SK-N-MC (cell line): ENCODE measurements at regions not wholly inside any gene's neighbourhood (a gene's known extent, or its start where the extent isn't known, plus 50 kb on each side); places are given as distances from the start of the nearest gene placed in this dataset.

Experiments
- DNase-seq: peaks from one replicate; pipeline ENCODE4 v3.0.0-alpha.2; 2011; ENCODE audit warnings: low read depth, low spot score
- H3K27ac ChIP-seq: fragments of 200-600 bp; sonication (generic); 2 replicates; pipeline ENCODE4 v1.5.1; 2016; ENCODE audit warnings: mixed run types
- H3K36me3 ChIP-seq: fragments of 200-600 bp; sonication (generic); 2 replicates; pipeline ENCODE4 v1.6.1; 2017; ENCODE audit warnings: antibody characterized with exemption, low read length, mixed read lengths; ENCODE audit not compliant: insufficient read depth
- H3K4me3 ChIP-seq: fragments of 200-600 bp; sonication (generic); 2 replicates; pipeline ENCODE4 v1.5.1; 2016
- H3K9ac ChIP-seq: fragments of 200-600 bp; sonication (generic); 2 replicates; pipeline ENCODE4 v1.8.0; 2017; ENCODE audit warnings: mixed run types, mixed read lengths; ENCODE audit not compliant: insufficient read length
- H3K9me3 ChIP-seq: fragments of 200-600 bp; sonication (generic); 2 replicates; pipeline ENCODE4 v1.6.1; 2017; ENCODE audit warnings: low read depth, mild to moderate bottlenecking, antibody characterized with exemption, low read length, moderate library complexity, mixed read lengths
- EZH2 ChIP-seq: fragments of 200-600 bp; sonication (generic); IDR thresholded peaks from one replicate; pipeline ENCODE4 v1.6.1; 2017; ENCODE audit warnings: antibody characterized with exemption
- FOXP2 ChIP-seq: optimal IDR thresholded peaks from 2 replicates; pipeline ENCODE3; 2011; ENCODE audit warnings: mild to moderate bottlenecking, moderate library complexity; ENCODE audit not compliant: insufficient read depth; ENCODE audit errors: extremely low read length, control extremely low read depth
- POLR2AphosphoS5 ChIP-seq: IDR thresholded peaks from 2 replicates; pipeline ENCODE4 v1.6.1; 2012; ENCODE audit warnings: mild to moderate bottlenecking, low read depth, low read length, borderline replicate concordance

DNA sequence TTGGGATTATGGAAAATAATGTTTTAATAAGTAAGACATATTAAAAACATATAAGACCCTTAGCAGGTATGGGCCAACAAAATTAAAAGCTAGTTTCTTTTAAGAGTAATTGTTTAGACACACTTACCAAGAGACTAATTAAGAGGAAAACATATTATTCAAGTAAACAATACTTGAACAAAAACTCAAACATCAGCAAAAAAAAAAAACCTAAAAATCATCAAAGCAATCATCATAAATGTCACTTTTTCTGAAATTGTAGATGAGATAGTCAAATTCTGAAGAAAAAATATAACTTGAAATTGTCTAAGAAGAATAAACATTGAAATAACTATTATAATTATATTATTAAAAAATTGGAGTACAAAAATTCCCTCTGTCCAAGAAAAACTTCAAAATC is 1318.2 kb downstream of the ZPLD1 start:
- no peak for DNase-seq
- H3K9me3 ChIP-seq, result no peaks in the 10 kb centered on the region
- no peak overlapping the region for H3K4me3 ChIP-seq
- H3K36me3 ChIP-seq, result no peaks in the 10 kb centered on the region
- no peak for TF ChIP-seq EZH2
- TF ChIP-seq FOXP2, result no peak
- no peak for TF ChIP-seq POLR2AphosphoS5
- H3K9ac ChIP-seq, result no peak overlapping the region
- no peak overlapping the region for H3K27ac ChIP-seq

DNA sequence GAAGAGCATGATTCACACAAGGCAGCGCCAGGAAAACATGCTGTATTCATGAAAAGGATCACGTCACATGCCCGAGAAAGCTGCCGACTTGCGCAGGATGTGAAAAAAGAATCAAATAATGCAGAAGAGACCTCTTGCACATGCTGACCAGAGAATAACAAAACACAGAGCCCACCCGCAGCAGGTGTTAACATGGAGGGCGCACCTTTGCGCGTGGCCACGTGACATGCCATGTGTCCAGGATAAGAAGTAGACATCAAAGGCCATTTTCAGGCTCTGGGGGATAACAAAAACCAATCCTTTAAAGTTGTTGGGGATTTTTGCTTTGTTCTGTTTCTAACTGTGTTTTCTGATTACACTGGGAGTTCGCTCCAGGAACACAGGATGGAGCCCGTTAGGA is 1332.8 kb downstream of the ZPLD1 start:
- no peaks in the 10 kb centered on the region for H3K9me3 ChIP-seq
- no peak for DNase-seq
- no peaks in the 10 kb centered on the region for H3K36me3 ChIP-seq
- no peak overlapping the region for H3K4me3 ChIP-seq
- no peak overlapping the region for H3K9ac ChIP-seq
- H3K27ac ChIP-seq, result no peak overlapping the region
- TF ChIP-seq EZH2, result no peak
- TF ChIP-seq FOXP2, result no peak
- no peak for TF ChIP-seq POLR2AphosphoS5

DNA sequence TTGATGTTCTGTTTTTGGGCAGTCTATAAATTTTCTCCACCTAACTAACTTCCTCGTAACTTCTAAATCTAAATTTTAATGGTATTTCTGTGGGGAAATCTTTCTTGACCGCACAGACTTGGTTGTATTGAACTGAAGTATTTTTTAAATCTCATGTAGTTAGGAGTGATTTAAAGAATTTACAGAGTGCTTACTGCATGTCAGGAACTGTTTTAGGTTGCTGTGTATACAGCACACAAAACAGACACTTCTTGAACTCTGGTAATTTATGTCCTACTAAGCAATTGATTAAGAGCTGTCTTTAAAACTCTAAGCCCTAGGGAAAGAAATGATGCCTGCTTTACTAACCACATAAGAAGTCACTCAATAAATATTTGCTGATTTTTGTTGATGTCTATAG is 1350.2 kb downstream of the ZPLD1 start:
- no peak for DNase-seq
- H3K27ac ChIP-seq, result peak overlapping the region; percentile 22
- H3K36me3 ChIP-seq, result no peaks in the 10 kb centered on the region
- no peak overlapping the region for H3K9ac ChIP-seq
- no peak for TF ChIP-seq POLR2AphosphoS5
- TF ChIP-seq EZH2, result no peak
- TF ChIP-seq FOXP2, result no peak
- no peak overlapping the region for H3K4me3 ChIP-seq
- H3K9me3 ChIP-seq, result no peaks in the 10 kb centered on the region; the same call in 1 of the 2 replicates

DNA sequence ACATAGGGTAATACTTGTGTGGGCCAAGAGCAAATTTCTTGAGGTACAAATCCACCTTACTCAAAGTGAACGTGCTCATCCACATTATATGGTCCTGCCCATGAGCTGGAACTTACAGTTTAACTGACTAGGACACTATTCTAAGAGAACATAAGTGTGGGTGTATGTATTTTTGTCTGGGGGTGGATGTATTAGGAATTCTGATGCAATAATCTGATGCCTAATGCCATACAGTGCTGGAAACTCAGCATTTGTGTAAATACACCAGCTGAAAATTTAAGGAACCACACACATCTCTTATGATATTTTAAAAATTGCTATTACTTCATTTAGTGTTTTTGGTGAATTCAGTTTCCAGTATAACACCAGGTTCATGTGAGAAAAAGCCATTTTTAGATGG is 1350.7 kb downstream of the ZPLD1 start:
- Histone ChIP-seq H3K9me3 (peaks cover 2% of the 10 kb centered on the region; the same call in 1 of the 2 replicates), H3K9ac (no peak overlapping the region), H3K36me3 (no peaks in the 10 kb centered on the region), H3K4me3 (no peak overlapping the region), H3K27ac (peak overlapping the region; percentile 22)
- no peak for TF ChIP-seq POLR2AphosphoS5
- TF ChIP-seq EZH2, result no peak
- DNase-seq, result no peak

DNA sequence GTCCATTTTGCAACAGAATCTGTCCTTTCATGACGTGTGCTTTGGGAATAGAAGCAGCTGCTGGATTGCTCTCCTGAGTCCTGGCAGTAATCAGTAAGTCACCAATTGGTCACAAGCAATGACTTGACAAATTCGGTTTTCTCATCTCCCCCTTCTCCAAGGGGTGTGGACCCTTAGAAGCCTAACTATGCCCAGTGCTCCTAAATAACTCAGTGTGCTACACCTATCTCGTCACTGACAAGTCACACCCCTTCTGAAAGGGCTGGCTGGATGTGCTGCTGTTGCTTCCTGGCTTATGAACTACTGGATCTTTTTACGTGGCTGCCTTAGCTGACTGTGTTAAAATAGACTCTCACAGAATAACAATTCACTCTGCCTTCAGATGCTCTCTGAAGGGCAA is 1351.5 kb downstream of the ZPLD1 start:
- no peaks in the 10 kb centered on the region for H3K36me3 ChIP-seq
- TF ChIP-seq EZH2 (no peak), FOXP2 (no peak), POLR2AphosphoS5 (no peak)
- no peak overlapping the region for H3K9ac ChIP-seq
- no peak overlapping the region for H3K4me3 ChIP-seq
- no peak for DNase-seq
- H3K27ac ChIP-seq, result peak overlapping the region; percentile 18; the same call in 1 of the 2 replicates
- H3K9me3 ChIP-seq, result peaks cover 8% of the 10 kb centered on the region; the same call in 1 of the 2 replicates

DNA sequence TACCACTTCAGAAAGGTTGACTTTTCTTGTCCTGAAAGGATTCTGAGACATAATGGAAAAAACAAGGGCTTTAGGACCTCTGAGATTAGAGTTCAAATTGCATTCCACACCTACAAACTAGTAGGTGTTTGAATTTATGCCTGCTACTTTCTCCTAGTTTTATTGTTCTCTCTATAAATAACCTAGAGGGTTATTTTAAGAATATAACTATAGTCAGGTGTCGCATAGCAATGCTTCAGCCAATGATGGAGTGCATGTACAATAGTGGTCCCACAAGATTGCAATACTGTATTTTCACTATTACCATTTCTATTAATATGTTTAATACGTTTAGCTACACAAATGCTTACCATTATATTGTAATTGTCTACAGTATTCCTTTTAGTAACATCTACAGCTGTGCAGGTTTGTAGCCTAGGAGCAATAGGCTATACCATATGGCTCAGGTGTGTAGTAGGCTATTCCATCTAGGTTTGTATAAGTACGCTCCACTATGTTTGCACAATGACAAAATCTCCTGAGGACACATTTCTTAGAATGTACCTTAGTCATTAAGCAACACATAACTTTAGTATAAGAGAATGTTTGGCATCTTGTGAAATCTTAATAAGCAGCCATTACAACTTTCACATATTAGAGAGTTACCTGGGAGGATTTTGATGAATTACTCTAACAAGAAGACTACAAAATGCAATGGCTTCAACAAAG is 1352.5 kb downstream of the ZPLD1 start:
- Histone ChIP-seq H3K4me3 (no peak overlapping the region), H3K9me3 (peaks cover 8% of the 10 kb centered on the region; the same call in 1 of the 2 replicates), H3K9ac (no peak overlapping the region), H3K36me3 (no peaks in the 10 kb centered on the region), H3K27ac (no peak overlapping the region)
- TF ChIP-seq FOXP2 (no peak), EZH2 (no peak), POLR2AphosphoS5 (no peak)
- DNase-seq, result no peak

DNA sequence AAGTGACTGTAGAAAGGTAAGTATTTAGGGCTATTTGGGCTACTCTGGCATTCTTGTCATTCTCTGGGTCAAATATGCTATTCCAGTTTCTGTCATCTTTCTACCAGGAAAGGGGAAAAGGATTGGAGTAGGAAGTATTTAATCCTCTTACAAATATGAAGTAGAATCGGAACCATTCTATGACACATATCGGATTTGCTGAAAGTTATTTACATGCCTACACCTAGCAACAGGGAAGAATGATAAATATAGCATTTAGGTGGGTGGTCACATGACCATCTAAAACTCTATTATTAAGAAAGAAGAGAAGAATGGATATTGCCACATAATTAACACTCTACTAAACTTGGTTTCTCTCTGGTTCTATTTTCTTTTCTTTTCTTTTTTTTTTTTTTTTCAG is 1353.1 kb downstream of the ZPLD1 start:
- H3K36me3 ChIP-seq, result no peaks in the 10 kb centered on the region
- no peak for TF ChIP-seq EZH2
- no peak for TF ChIP-seq FOXP2
- TF ChIP-seq POLR2AphosphoS5, result no peak
- no peak overlapping the region for H3K4me3 ChIP-seq
- no peak for DNase-seq
- H3K9ac ChIP-seq, result no peak overlapping the region
- no peak overlapping the region for H3K27ac ChIP-seq
- peaks cover 8% of the 10 kb centered on the region; the same call in 1 of the 2 replicates for H3K9me3 ChIP-seq

DNA sequence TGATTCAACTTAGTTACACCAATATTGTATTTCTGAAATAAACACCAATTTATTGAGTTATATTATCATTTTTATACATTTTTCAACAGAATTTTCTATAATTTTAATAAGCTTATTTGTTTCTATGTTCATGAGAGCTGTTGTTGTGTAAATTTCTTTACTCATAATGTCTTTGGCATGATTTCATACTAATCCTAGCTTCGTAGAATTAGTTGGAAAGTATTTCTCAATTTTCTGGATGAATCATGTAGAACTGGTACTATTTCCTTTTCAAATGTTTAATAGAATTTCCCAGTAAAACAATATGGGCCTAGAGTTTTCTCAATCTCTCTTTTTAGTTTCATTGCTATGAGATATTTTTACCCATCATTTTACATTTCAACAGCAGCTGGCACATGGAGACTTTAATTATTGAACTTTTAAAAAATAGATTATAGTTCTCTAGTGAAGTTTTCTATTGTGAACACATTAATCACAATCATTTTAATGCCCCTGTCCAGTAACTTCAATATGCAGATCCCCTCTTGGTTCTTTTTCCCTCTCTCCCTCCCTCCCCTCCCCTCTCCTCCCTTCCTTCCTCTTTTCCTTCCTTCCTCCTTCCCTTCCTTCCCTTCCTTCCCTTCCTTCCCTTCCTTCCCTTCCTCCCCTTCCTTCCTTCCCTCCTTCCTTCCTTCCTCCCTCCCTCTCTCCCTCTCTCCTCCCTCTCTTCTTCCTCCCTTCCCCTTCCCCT is 1357.1 kb downstream of the ZPLD1 start:
- Histone ChIP-seq H3K27ac (no peak overlapping the region), H3K4me3 (no peak overlapping the region), H3K9me3 (peaks cover 8% of the 10 kb centered on the region; the same call in 1 of the 2 replicates), H3K36me3 (no peaks in the 10 kb centered on the region), H3K9ac (no peak overlapping the region)
- no peak for DNase-seq
- TF ChIP-seq POLR2AphosphoS5, result no peak
- no peak for TF ChIP-seq FOXP2
- TF ChIP-seq EZH2, result no peak
